ENCODE measurements at regions not wholly inside any gene's neighbourhood (a gene's known extent, or its start where the extent isn't known, plus 50 kb on each side); places are given as distances from the start of the nearest gene placed in this dataset.

DNA sequence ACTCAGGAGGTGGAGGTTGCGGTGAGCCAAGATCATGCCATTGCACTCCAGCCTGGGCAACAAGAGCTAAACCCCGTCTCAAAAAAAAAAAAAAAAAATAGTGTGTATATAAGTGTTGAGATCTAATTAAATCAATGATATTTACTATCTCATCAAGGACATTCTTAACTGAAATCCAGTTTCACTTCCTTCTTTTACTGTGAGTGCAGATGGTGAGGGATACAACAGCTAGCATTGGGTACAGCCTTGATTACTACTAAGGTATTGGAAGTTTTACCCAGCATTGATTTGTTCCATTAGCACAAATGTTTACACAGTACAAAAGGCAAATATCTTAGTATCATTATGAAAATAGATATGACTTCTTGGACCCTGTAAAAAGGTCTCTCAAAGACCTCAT is 546.6 kb downstream of the KCTD12 start:
- TF ChIP-seq POLR2A (IDR thresholded peaks at IDR 0.05; ENCODE audit: low read depth, low read length) (no peak), GATA2 (IDR thresholded peaks at IDR 0.05; ENCODE audit: insufficient read depth, insufficient read length, low read depth, low read length) (no peak), MYC (IDR thresholded peaks at IDR 0.05; ENCODE audit: low read depth, low read length) (no peak), EZH2 (IDR thresholded peaks at IDR 0.05; ENCODE audit: borderline replicate concordance, low read depth, low read length, severe bottlenecking) (no peak)
- TF ChIP-seq, protein P1, sequence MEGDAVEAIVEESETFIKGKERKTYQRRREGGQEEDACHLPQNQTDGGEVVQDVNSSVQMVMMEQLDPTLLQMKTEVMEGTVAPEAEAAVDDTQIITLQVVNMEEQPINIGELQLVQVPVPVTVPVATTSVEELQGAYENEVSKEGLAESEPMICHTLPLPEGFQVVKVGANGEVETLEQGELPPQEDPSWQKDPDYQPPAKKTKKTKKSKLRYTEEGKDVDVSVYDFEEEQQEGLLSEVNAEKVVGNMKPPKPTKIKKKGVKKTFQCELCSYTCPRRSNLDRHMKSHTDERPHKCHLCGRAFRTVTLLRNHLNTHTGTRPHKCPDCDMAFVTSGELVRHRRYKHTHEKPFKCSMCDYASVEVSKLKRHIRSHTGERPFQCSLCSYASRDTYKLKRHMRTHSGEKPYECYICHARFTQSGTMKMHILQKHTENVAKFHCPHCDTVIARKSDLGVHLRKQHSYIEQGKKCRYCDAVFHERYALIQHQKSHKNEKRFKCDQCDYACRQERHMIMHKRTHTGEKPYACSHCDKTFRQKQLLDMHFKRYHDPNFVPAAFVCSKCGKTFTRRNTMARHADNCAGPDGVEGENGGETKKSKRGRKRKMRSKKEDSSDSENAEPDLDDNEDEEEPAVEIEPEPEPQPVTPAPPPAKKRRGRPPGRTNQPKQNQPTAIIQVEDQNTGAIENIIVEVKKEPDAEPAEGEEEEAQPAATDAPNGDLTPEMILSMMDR (IDR thresholded peaks at IDR 0.05; ENCODE audit: extremely low read depth in 1 of 2, insufficient read depth in 1 of 2, low read depth in 1 of 2, low read length in 2 of 2) = no peak
- TF ChIP-seq, protein P2, sequence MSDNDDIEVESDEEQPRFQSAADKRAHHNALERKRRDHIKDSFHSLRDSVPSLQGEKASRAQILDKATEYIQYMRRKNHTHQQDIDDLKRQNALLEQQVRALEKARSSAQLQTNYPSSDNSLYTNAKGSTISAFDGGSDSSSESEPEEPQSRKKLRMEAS (IDR thresholded peaks at IDR 0.05; ENCODE audit: insufficient read depth, insufficient read length) = no peak

All from endothelial cell of umbilical vein (primary cell).